CD4-positive, alpha-beta T cell treated with Interferon alpha-2 for 1 hour (primary cell): ENCODE measurements at regions not wholly inside any gene's neighbourhood (a gene's known extent, or its start where the extent isn't known, plus 50 kb on each side); places are given as distances from the start of the nearest gene placed in this dataset.

Experiments
- DNase-seq, 2 donors: peaks; one replicate each; pipeline ENCODE4 v3.0.0-alpha.2; 2020 to 2022

- no peak for DNase-seq
These were observed 139.0 kb downstream of the ZDHHC20 start for GRCh38 chr13:21319869-21320641.

DNA sequence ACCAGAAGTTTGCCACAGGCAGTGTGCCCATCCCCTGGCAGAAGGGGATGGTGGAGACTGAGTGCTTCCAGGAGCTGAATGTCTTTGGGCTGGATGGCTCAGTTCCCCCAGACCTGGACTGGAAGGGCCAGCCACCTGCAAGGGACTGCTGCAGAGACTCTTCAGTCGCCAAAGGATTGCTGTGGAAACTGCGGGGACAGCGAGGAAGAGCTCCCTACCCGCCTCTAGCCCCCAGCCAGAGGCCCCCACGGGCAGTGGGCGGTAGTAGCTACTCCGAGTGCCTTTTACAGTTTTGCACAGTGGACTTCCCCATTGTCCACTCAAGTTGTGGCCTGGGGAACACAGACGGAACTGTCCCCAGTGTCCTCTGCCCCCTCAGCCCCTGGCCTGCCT is 138.5 kb downstream of the ZDHHC20 start:
- no peak for DNase-seq

DNA sequence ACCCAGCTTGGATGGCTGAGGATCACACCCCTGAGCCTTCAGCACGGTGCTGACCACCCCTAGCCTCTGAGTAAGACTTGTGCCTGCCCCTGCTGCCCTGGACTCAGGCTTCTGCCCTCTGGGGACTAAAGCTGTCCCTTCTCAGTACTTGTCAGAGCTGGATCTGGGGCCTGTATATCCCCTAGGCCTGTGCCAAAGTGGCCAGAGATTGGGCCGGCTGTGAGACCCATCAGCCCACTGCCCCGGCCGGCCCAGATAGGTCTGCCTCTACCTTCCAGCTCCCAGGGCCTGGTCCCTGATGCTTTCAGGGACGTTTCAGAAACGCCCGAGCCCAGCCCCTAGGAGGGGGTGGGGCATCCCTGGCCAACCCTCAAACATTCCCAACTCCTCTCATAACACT is 137.8 kb downstream of the ZDHHC20 start:
- DNase-seq, result no peak

DNA sequence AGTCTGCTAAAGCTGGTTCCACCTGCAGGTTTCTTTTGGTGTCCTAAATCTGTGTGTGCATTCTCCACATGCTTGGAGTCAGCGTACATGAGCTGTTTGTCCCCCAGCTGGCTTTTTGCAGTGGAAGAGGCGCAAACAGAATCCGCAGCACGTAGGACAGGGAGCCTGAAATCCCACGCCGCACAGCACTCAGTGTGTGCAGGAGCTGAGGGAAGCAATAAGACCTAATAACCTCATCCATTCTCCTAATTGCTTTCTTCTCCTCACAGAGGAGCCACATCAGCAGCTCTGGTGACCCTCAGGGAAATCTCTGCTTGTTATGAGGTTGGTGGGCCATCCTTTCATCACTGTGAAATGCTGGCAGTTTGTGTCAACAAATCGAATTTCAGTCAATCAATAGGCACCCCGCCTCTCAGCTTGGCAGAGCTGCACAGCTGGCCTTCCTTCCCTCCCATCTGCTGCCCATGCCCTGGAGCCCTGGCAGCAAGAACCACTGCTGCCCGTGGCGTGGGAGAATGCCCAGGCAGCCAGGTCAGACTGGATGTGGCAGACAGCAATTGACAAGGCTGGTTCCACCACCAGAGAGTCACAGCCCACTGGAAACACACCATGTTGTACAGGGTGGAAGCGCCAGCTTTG is 136.7 kb downstream of the ZDHHC20 start:
- DNase-seq, result no peak
